Stimulated activated CD8-positive, alpha-beta memory T cell treated with anti-CD3 and anti-CD28 coated beads, Interleukin-12 subunit alpha, Interleukin-12 subunit beta, amount 100 ng/mL, for 1 hour (primary cell): ENCODE measurements at regions not wholly inside any gene's neighbourhood (a gene's known extent, or its start where the extent isn't known, plus 50 kb on each side); places are given as distances from the start of the nearest gene placed in this dataset.

Experiments
- DNase-seq: peaks from one replicate; pipeline ENCODE4 v3.0.0-alpha.2; 2020; ENCODE audit warnings: low read depth

GRCh38 chr5:152882621-152883020 is 477.5 kb upstream of the NMUR2 start:
- DNase-seq: no peak

DNA sequence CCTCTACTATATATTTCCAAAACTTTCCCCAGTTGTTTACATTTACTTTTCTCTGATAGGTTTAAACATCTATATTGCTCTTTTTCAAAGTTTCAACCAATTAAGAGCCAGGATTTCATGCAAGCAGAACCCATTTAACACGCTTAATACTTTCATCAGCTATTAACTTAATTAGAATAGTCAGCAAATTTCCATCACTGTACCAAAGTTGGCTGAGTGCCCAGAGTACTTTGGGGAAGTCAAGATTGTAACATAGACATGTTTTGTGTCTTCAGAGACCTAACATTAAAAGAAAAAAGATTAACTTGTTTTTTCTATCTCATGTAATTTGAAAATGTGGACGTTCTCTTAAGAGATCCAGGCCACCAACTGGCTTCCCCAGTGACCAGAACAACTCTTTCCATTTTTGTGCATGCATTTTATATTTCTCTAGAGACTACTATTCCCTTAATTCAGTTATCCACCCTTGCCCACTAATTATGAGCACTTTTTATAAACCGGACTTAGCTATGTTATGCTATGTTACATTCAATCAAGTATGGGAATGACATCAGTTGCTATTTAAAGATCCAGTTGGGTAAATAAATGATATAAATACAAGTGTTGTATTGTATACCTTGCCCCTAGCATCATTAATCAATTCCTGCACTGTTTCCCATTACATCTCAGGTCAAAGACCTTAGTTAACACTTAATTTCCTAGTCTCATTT is 478.1 kb upstream of the NMUR2 start:
- no peak for DNase-seq

DNA sequence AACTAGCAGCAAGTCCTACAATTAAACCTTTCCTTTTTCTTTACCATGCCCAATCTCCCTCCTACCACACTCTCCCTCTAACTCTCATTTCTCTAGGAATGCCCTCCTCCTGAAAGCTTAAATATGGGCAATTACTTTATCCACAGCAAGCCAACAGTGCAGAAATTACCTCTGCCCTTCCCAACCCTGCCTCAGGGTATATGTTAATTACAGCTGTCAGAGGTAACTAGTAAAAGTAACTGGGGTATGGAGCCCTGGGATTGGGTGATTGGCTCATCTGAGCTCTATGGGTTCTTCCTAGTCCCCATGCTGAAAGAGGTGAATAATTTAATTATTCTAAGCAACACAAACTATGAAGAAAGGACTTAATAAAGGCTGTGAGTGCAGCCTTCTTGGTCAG is 478.9 kb upstream of the NMUR2 start:
- no peak for DNase-seq

DNA sequence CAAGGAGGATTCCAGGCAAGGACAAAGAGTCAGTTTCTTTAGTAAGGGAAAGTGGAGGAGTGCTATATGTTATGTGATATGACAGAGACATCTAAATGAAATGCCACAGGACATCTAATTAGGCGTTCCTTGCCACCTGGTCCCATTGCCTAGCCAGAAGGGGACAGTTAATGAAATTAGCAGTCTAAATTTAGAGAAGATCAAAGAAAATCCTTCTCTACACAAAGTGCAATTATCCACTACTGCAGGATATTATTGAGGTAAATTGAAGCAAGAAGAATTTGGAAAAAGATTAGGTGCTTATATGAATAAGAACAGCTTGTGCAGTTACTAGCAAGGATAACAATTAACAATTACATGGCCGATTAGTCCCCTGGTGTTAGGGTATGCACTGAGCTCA is 495.3 kb upstream of the NMUR2 start:
- no peak for DNase-seq

- DNase-seq: no peak
Observed at GRCh38 chr5:152901754-152902153, 496.7 kb upstream of the NMUR2 start.

- no peak for DNase-seq
Observed at GRCh38 chr5:152905286-152905685, 500.2 kb upstream of the NMUR2 start.

DNA sequence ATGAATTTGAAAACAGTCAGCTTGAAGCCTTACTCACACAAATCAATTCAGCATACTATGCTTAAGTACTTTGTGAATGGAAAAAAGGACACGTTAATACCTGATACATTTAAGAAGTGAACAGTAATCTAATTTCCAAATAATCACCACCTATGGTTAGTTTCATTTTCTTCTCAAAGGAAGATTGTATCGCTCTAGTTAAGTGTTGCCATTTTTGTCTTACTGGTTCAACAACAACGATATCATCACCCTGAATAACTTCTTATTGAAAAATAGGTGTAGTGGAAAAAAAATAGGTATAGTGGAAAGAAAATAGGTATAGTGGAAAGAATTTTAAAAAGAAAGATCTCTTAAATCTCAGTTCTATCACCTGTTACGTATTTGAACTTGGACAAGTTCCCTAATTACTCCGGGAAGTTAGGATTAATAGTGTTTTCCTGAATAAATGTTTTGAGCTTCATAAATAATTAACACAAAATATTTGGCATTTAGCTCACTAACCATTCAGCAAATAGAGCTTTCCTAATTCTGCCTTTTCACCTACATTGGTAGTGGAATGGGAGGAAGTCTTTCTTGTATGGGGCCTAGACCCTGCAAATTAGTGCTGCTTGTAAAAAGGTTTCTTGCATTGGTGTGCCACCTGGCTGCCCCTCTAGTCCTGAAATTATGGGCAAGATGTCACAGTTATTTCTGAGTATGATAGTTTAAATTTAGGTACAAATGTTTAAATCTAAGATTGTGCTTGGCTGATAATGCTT is 502.6 kb upstream of the NMUR2 start:
- no peak for DNase-seq

- no peak for DNase-seq
Observed at GRCh38 chr5:152912924-152913323, 507.8 kb upstream of the NMUR2 start.

DNA sequence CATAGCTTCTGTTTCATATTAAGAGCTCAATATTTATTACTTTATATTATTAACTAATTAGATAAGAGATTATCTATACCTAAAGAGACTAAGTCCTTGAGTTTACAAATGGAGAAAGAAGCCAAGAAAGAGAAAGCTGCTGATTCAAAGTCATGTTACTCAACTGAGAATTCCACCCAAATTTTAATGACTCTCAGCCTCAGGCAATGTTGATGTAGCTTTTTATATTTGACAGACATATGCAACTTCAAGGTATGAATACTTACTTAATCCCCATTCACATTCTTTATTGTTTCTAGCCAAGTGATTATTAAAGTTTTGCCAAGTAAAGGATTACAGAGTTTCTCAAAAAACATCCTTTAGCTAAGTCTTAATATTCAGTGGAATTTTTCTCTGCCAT is 527.5 kb upstream of the NMUR2 start:
- no peak for DNase-seq

GRCh38 chr5:152933056-152933455 is 528.0 kb upstream of the NMUR2 start:
- no peak for DNase-seq

DNA sequence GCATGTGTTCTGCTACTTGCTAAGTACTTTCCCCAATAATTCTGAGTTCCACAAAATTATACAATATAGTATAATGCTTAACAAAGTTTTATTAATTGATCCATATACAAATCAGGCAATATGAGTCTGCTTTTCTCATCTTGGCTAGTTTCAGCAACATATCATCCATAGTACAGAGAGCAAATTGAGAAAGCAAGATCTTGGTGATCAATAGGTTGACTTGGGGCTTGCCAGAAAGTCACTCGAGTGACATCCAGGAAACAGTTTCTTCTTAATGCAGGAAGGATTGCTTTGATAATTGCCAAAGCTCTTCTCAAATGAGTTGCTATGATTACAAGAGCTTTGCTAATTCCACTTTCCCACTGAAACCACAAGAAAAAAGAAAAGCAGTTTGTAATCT is 533.6 kb upstream of the NMUR2 start:
- no peak for DNase-seq

- DNase-seq: no peak
Observed at GRCh38 chr5:152942633-152943336, 537.7 kb upstream of the NMUR2 start.

- no peak for DNase-seq
Observed at GRCh38 chr5:152953788-152954483, 536.5 kb upstream of the GRIA1 start.

DNA sequence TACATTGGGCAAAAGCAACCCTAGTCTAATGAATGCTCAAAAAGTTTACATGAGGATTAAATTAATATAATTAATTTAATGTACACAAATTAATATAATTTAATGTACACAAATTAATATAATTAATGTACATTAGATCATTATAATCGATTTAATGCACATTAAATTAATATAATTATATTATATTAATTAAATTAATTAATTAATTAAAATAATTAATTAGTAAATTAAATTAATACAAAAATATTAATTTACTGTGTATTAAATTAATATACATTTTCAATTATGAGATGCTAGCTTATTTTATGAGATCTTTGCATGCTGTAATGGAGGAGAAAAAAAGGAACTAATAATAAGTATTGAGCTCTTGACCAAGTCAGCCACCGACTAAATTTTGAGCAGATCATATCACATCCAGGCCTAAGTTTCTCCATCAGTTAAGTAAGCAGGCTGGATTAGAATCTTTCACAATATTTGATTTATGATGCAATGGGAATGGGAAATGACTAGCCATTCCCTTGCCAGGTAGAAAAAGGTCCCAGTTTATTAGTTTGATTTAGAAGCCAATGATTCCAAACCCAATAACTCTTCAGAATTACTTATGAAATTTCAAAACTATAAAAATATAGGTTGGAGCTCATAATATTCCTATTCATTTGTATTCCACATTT is 533.4 kb upstream of the GRIA1 start:
- DNase-seq: no peak

DNA sequence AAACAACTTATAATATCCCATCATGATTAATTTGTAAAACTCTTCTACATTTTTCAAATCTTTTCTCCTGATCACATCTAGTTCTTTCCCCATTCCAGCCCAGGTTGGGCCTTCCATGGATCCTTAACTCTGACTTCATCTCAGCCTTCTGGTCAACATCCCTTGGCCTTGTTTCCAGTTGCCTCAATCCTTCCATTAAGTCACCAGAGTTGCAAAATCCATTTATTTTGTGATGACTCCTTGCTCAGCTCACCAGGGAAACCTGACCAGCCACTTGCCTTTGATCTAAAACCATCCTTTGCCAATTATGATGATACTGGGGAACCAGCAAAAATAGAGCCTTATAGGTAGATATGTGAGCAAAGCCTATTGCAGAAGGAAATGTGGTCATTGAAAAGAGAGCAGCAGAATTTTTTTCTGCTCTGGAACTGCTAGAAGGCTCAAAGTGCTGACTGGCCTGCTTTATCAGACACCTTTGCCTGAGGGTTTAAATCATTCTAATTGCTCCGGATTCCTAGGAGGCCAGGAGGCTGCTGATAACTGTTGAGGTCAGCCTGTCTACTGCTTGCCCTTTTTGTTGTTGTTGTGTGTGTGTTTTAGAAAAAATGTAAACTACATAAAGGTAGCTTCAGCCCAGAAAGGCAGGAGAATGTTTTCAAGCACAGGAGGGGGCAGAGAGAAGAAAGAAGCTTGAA is 512.2 kb upstream of the GRIA1 start:
- DNase-seq: no peak

DNA sequence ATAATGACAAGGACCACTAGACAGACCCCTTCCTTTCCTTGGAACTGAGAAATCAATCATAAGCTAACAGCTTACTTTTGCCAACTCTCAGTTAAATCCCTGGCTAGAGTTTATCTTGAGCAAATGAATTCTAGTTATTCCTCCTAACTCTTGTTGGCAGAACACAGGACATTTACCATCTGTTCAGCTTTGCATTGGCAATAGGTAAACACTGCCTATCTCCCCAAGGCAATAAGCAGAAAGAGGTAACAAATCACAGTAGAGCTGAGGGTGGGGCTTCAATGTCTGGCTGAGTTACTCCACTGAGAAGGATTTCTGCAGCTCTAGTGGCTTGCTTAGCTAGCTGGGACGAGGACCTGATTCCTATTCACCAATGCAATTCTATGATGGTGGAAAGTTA is 503.3 kb upstream of the GRIA1 start:
- DNase-seq: no peak

- no peak for DNase-seq
Observed at GRCh38 chr5:152990217-152990616, 500.3 kb upstream of the GRIA1 start.

- no peak for DNase-seq
Observed at GRCh38 chr5:152990649-152991048, 499.8 kb upstream of the GRIA1 start.

GRCh38 chr5:152994033-152994680 is 496.3 kb upstream of the GRIA1 start:
- no peak for DNase-seq

GRCh38 chr5:152995214-152995725 is 495.2 kb upstream of the GRIA1 start:
- no peak for DNase-seq

- no peak for DNase-seq
Observed at GRCh38 chr5:153005711-153006110, 484.8 kb upstream of the GRIA1 start.
